K562 (cell line): ENCODE measurements at regions not wholly inside any gene's neighbourhood (a gene's known extent, or its start where the extent isn't known, plus 50 kb on each side); places are given as distances from the start of the nearest gene placed in this dataset.

Experiments
- ATAC-seq: fragments of 200-7000 bp; cut with Tn5 transposase; 3 replicates; pipeline ENCODE4 v1.9.1; 2020; ENCODE audit warnings: moderate library complexity
- BruUV-seq: library from RNA; stranded (reverse); fragments of 400-500 nt; replicated peaks from 2 replicates; lab custom pipeline; 2021; lab: Mats Ljungman, UMichigan
- CTCF ChIA-PET: fragments of 300-600 bp; formaldehyde crosslinking; extraction: SDS; loops from one replicate; lab custom pipeline; 2021; ENCODE audit warnings: low intra/inter-chr PET ratio; lab: Yijun Ruan, JAX
- POLR2A ChIA-PET: fragments of 300-600, 350-650 bp; sonication (Branson Sonifier 250); formaldehyde crosslinking; extraction: SDS; loops from one replicate; lab custom pipeline; 2021; ENCODE audit warnings: antibody characterized with exemption, inconsistent platforms; lab: Yijun Ruan, JAX
- DNase-seq, 4 experiments: peaks; one replicate each; pipeline versions ENCODE4 v3.0.0 to v3.0.0-alpha.2; 2011 to 2018; ENCODE audit warnings: low spot score in 3 of 4, mixed read lengths in 3 of 4; ENCODE audit errors: extremely low read depth in 1 of 4
- FAIRE-seq: peaks from 2 replicates; lab custom pipeline; 2011; peaks lifted over from hg19 to GRCh38; lab: Jason Lieb, UNC
- H2AFZ ChIP-seq: 2 replicates; pipeline ENCODE4 v1.6.0; 2011; ENCODE audit warnings: low read depth, low read length, control low read depth, inconsistent platforms
- H3K27ac ChIP-seq: fragments of 200-600 bp; 3 replicates; pipeline ENCODE4 v1.8.0; 2011; ENCODE audit warnings: low read depth, mild to moderate bottlenecking, control low read depth, inconsistent platforms, low read length, moderate library complexity, mixed read lengths; ENCODE audit errors: extremely low read depth
- H3K27me3 ChIP-seq, 2 experiments: fragments of 300-600 bp in 1 of 2; 2 replicates in 1 of 2; 3 replicates in 1 of 2; pipeline versions ENCODE4 v1.6.0 to v1.8.0; 2011; ENCODE audit warnings: inconsistent platforms in 2 of 2, low read length in 2 of 2, mild to moderate bottlenecking in 1 of 2, mixed read lengths in 1 of 2, moderate library complexity in 1 of 2; ENCODE audit not compliant: control insufficient read depth in 2 of 2, insufficient read depth in 2 of 2
- H3K36me3 ChIP-seq: fragments of 300-600 bp; 3 replicates; pipeline ENCODE4 v1.8.0; 2011; ENCODE audit warnings: mild to moderate bottlenecking, low read length, inconsistent platforms; ENCODE audit not compliant: control insufficient read depth, insufficient read depth
- H3K4me1 ChIP-seq, 2 experiments: fragments of 200-600 bp in 1 of 2; replicated peaks in 1 of 2; 2 replicates in 1 of 2; 3 replicates in 1 of 2; pipeline versions ENCODE4 v1.5.1 to v1.8.0; 2011; ENCODE audit warnings: inconsistent platforms in 2 of 2, low read length in 2 of 2, mild to moderate bottlenecking in 1 of 2, mixed read lengths in 1 of 2, moderate library complexity in 1 of 2; ENCODE audit not compliant: control insufficient read depth in 2 of 2, insufficient read depth in 2 of 2
- H3K4me2 ChIP-seq: 2 replicates; pipeline ENCODE4 v1.6.1; 2011; ENCODE audit warnings: low read length, control low read depth, inconsistent platforms, mixed read lengths; ENCODE audit not compliant: insufficient read depth
- H3K4me3 ChIP-seq: fragments of 200-600 bp; sonication (generic), shearing (Covaris generic); 2 replicates; pipeline ENCODE4 v1.5.1; 2016; ENCODE audit warnings: control low read depth, inconsistent platforms
- H3K79me2 ChIP-seq: fragments of 200-600 bp; 3 replicates; pipeline ENCODE4 v1.8.0; 2011; ENCODE audit warnings: low read length, inconsistent platforms; ENCODE audit not compliant: control insufficient read depth, insufficient read depth
- H3K9ac ChIP-seq, 2 experiments: 2 replicates each; pipeline versions ENCODE4 v1.6.0 to v1.6.1; 2011; ENCODE audit warnings: low read depth in 2 of 2, low read length in 2 of 2, control low read depth in 1 of 2, inconsistent platforms in 1 of 2, mild to moderate bottlenecking in 1 of 2, mixed read lengths in 1 of 2; ENCODE audit not compliant: insufficient read depth in 1 of 2
- H3K9me1 ChIP-seq: one replicate; pipeline ENCODE4 v1.6.0; 2011; ENCODE audit warnings: inconsistent platforms, mild to moderate bottlenecking, low read length, moderate library complexity; ENCODE audit not compliant: control insufficient read depth, insufficient read depth
- H3K9me3 ChIP-seq: replicated peaks from 2 replicates; pipeline ENCODE4 v1.5.1; 2011; ENCODE audit warnings: low read depth, low read length, inconsistent platforms; ENCODE audit not compliant: control insufficient read depth, insufficient read depth
- H4K20me1 ChIP-seq: replicated peaks from 2 replicates; pipeline ENCODE4 v1.6.1; 2011; ENCODE audit warnings: low read length, inconsistent platforms, mixed read lengths; ENCODE audit not compliant: control insufficient read depth, insufficient read depth
- ATF4 ChIP-seq: fragments of 450-650 bp; formaldehyde crosslinking; IDR thresholded peaks from 2 replicates; pipeline ENCODE4 v1.4.0; 2022; ENCODE audit warnings: mild to moderate bottlenecking, moderate library complexity
- BCL6 ChIP-seq: fragments of 250-450 bp; sonication (Bioruptor Pico); IDR thresholded peaks from 2 replicates; pipeline ENCODE4 v1.4.0; 2020
- BCOR ChIP-seq: fragments of 450-650 bp; IDR thresholded peaks from 2 replicates; pipeline ENCODE4 v1.6.1; 2016
- CBX5 ChIP-seq: IDR thresholded peaks from 2 replicates; pipeline ENCODE4 v1.6.1; 2014; ENCODE audit warnings: low read depth, borderline replicate concordance
- CBX8 ChIP-seq: fragments of 200-600 bp; sonication (generic); IDR thresholded peaks from 2 replicates; pipeline ENCODE4 v1.6.1; 2012; ENCODE audit warnings: borderline replicate concordance, mixed run types, low read depth, mild to moderate bottlenecking, moderate library complexity, mixed read lengths, low read length, control low read depth, inconsistent platforms; ENCODE audit not compliant: poor library complexity, severe bottlenecking; ENCODE audit errors: extremely low read depth
- FOXP4 ChIP-seq: sonication (generic); formaldehyde crosslinking; IDR thresholded peaks from 2 replicates; pipeline ENCODE4 v1.8.0; 2022; ENCODE audit warnings: mild to moderate bottlenecking, missing genetic modification reagents, borderline replicate concordance
- HNRNPUL1 ChIP-seq: fragments of 200-400 bp; formaldehyde crosslinking; IDR thresholded peaks from 2 replicates; pipeline ENCODE4 v1.6.1; 2017; ENCODE audit warnings: low read length
- JUNB ChIP-seq: fragments of 450-650 bp; formaldehyde crosslinking; conservative IDR thresholded peaks from 2 replicates; pipeline ENCODE4 v1.4.0; 2020; ENCODE audit warnings: mild to moderate bottlenecking
- KLF6 ChIP-seq: fragments of 250-450 bp; sonication (Bioruptor Pico); IDR thresholded peaks from 2 replicates; pipeline ENCODE4 v1.4.0; 2020; ENCODE audit warnings: mild to moderate bottlenecking, moderate library complexity, borderline replicate concordance
- POLR2G ChIP-seq: fragments of 200-400 bp; formaldehyde crosslinking; IDR thresholded peaks from 2 replicates; pipeline ENCODE4 v1.6.1; 2017; ENCODE audit warnings: low read depth, mild to moderate bottlenecking, antibody characterized with exemption, low read length, moderate library complexity
- SMARCA5 ChIP-seq: fragments of 450-650 bp; IDR thresholded peaks from 2 replicates; pipeline ENCODE4 v1.6.1; 2016
- SMC3 ChIP-seq: conservative IDR thresholded peaks from 2 replicates; pipeline ENCODE4 v1.6.1; 2011; ENCODE audit warnings: low read depth, low read length, improper control_type of control experiment; ENCODE audit not compliant: insufficient read depth
- TRIM24 ChIP-seq, 2 experiments: fragments of 450-650 bp; IDR thresholded peaks; 2 replicates each; pipeline ENCODE4 v1.6.1; 2016
- ZBTB8A ChIP-seq: fragments of 450-650 bp; IDR thresholded peaks from 2 replicates; pipeline ENCODE4 v1.6.1; 2018; ENCODE audit warnings: mild to moderate bottlenecking, moderate library complexity; ENCODE audit not compliant: partially characterized antibody
- ZNF217 ChIP-seq: sonication (generic); formaldehyde crosslinking; IDR thresholded peaks from 2 replicates; pipeline ENCODE4 v1.8.0; 2022; ENCODE audit warnings: mild to moderate bottlenecking, missing genetic modification reagents
- ZNF561 ChIP-seq: fragments of 450-650 bp; formaldehyde crosslinking; conservative IDR thresholded peaks from 2 replicates; pipeline ENCODE4 v1.4.0; 2020; ENCODE audit warnings: mild to moderate bottlenecking, moderate library complexity
- ZNF695 ChIP-seq: fragments of 450-650 bp; formaldehyde crosslinking; IDR thresholded peaks from 2 replicates; pipeline ENCODE4 v1.4.0; 2020; ENCODE audit warnings: mild to moderate bottlenecking, moderate library complexity
- ZNF780A ChIP-seq: fragments of 250-450 bp; sonication (Bioruptor Pico); IDR thresholded peaks from 2 replicates; pipeline ENCODE4 v1.5.0; 2021; ENCODE audit warnings: mild to moderate bottlenecking
- WGBS: fragments of 100-300 bp; shearing (Covaris generic); methylation state at CpG from one replicate; pipeline ENCODE4 v1.1.6; 2016; ENCODE audit warnings: low coverage, mixed read lengths; ENCODE audit not compliant: insufficient coverage; ENCODE audit errors: missing lambda C conversion rate; 5-methylcytosine and 5-hydroxymethylcytosine counted together
- in situ Hi-C: fragments of 300-500 bp; cut with MboI; formaldehyde crosslinking; loops from 4 replicates; pipeline ENCODE4 v1.15.0; 2018; ENCODE audit warnings: inconsistent platforms, mixed read lengths
- intact Hi-C: fragments of 100-400 bp; cut with micrococcal nuclease; formaldehyde crosslinking; loops from 2 replicates; pipeline ENCODE4 v1.14.2; 2022

- TF ChIP-seq CBX8: no peak
- no peak for TF ChIP-seq JUNB (CRISPR knock-in tag)
- TF ChIP-seq, all 486 proteins: peak for 0
These were observed 60.1 kb upstream of the LMNB1 start (continued) for GRCh38 chr5:126716861-126717260.

GRCh38 chr5:126718236-126718868 is 58.6 kb upstream of the LMNB1 start:
- DNase-seq: peak in 3 of 4 experiments; percentile 13 to 22 (median 20)
- Histone ChIP-seq H3K27me3 (no peaks in the 10 kb centered on the region), H3K79me2 (no peaks in the 10 kb centered on the region)
- no TSS peak for BruUV-seq
- CTCF ChIA-PET: no interaction called here
- no peak for TF ChIP-seq HNRNPUL1
- TF ChIP-seq ZBTB8A: no peak
- no peak for TF ChIP-seq SMC3
- no peak for TF ChIP-seq CBX5
- no peak for TF ChIP-seq ATF4 (CRISPR knock-in tag)
- TF ChIP-seq FOXP4 (CRISPR knock-in tag): no peak
- no peak for TF ChIP-seq KLF6 (CRISPR knock-in tag)
- no peak for TF ChIP-seq POLR2G
- TF ChIP-seq TRIM24 (IDR thresholded peaks at IDR 0.05): no peak
- no peak for TF ChIP-seq ZNF217 (CRISPR knock-in tag)
- TF ChIP-seq BCOR: no peak
- TF ChIP-seq SMARCA5: no peak
- no peak for TF ChIP-seq ZNF695 (CRISPR knock-in tag)
- no peak for TF ChIP-seq BCL6 (CRISPR knock-in tag)
- TF ChIP-seq ZNF561 (CRISPR knock-in tag): no peak
- no peak for TF ChIP-seq ZNF780A (CRISPR knock-in tag)
- TF ChIP-seq, all 486 proteins: peak for 0
- no peak overlapping the region for H3K27ac ChIP-seq
- peaks cover 0 to 6% of the 10 kb centered on the region in 2 experiments; a peak in 2 of 5 replicates for H3K4me1 ChIP-seq
- no peaks in the 10 kb centered on the region for H3K9me3 ChIP-seq
- POLR2A ChIA-PET: interaction anchor here (0.6 to 1.5 kb wide), 7 partner anchors 8 to 356 kb away, joined by 3 to 5 read pairs (median 3); no protein-coding TSS in a partner anchor
- no peak overlapping the region for H3K4me3 ChIP-seq
- in situ Hi-C loops: no loop called here
- H3K9me1 ChIP-seq: no peaks in the 10 kb centered on the region
- peak overlapping the region in 1 of 2 experiments; percentile 69; a peak in 1 of 4 replicates for H3K9ac ChIP-seq
- intact Hi-C loops: no loop called here
- H3K4me2 ChIP-seq: peak overlapping the region; percentile 8; the same call in 1 of the 2 replicates
- H4K20me1 ChIP-seq: no peaks in the 10 kb centered on the region
- WGBS: 39% methylated on average over 10 of the region's 10 CpGs
- FAIRE-seq (peak; percentile 51), ATAC-seq (peak; percentile 83)
- peak overlapping the region; percentile 80 for H2AFZ ChIP-seq
- no peaks in the 10 kb centered on the region for H3K36me3 ChIP-seq
